AG04449 (cell line): ENCODE measurements at regions not wholly inside any gene's neighbourhood (a gene's known extent, or its start where the extent isn't known, plus 50 kb on each side); places are given as distances from the start of the nearest gene placed in this dataset.
"Not testable (repeated sequence)": the region's sequence is repeated elsewhere in the genome, so short reads cannot be mapped to it uniquely, and the experiment has no call there.

ENCODE experiments used
- CTCF ChIA-PET: fragments of 350-600 bp; formaldehyde crosslinking; extraction: SDS; loops from one replicate; lab custom pipeline; 2021; ENCODE audit warnings: antibody characterized with exemption; lab: Yijun Ruan, JAX
- POLR2A ChIA-PET: fragments of 400-600, 350-600 bp; formaldehyde crosslinking; extraction: SDS; loops from one replicate; lab custom pipeline; 2020; ENCODE audit warnings: antibody characterized with exemption, inconsistent platforms; lab: Yijun Ruan, JAX
- DNase-seq: peaks from one replicate; pipeline ENCODE4 v3.0.0-alpha.2; 2010; ENCODE audit warnings: low read depth, low spot score
- H3K4me3 ChIP-seq: 2 replicates; pipeline ENCODE4 v1.5.1; 2011; ENCODE audit warnings: low read depth, mild to moderate bottlenecking, control low read depth, low read length
- CTCF ChIP-seq: IDR thresholded peaks from one replicate; pipeline ENCODE4 v1.5.1; 2011; ENCODE audit warnings: mild to moderate bottlenecking, moderate library complexity, low read length, control low read depth, inconsistent platforms; ENCODE audit not compliant: insufficient read depth; ENCODE audit errors: missing control alignments

GRCh38 chr2:37769551-37769950 is 98.1 kb upstream of the CDC42EP3 start:
- POLR2A ChIA-PET: no interaction called here
- CTCF ChIA-PET: interaction anchor here (2.6 to 11.6 kb wide), 2 partner anchors 12 to 107 kb away, joined by 8 to 58 read pairs; no protein-coding TSS in a partner anchor
- no peak for TF ChIP-seq CTCF
- no peak overlapping the region for H3K4me3 ChIP-seq
- DNase-seq: no peak

GRCh38 chr2:37770797-37771196 is 99.4 kb upstream of the CDC42EP3 start:
- H3K4me3 ChIP-seq: no peak overlapping the region
- DNase-seq: no peak
- ChIA-PET CTCF (interaction anchor here (11.6 kb wide), 1 partner anchor 106 kb away, joined by 58 read pairs; no protein-coding TSS in a partner anchor), POLR2A (interaction anchor here (1.4 kb wide), 1 partner anchor 10 kb away, joined by 4 read pairs; no protein-coding TSS in a partner anchor)
- TF ChIP-seq CTCF: no peak

GRCh38 chr2:37771600-37772088 is 100.2 kb upstream of the CDC42EP3 start:
- H3K4me3 ChIP-seq: no peak overlapping the region
- POLR2A ChIA-PET: interaction anchor here (1.0 to 1.6 kb wide), 3 partner anchors 9 to 60 kb away, joined by 3 to 4 read pairs (median 4); no protein-coding TSS in a partner anchor
- TF ChIP-seq CTCF: no peak
- CTCF ChIA-PET: interaction anchor here (0.6 to 11.6 kb wide), 2 partner anchors 105 to 357 kb away, joined by 3 to 58 read pairs; no protein-coding TSS in a partner anchor
- DNase-seq: no peak

GRCh38 chr2:37773371-37774130 is 102.1 kb upstream of the CDC42EP3 start:
- ChIA-PET CTCF (interaction anchor here (0.6 to 11.6 kb wide), 8 partner anchors 10 to 118 kb away, joined by 3 to 58 read pairs (median 3); no protein-coding TSS in a partner anchor), POLR2A (no interaction called here)
- no peak overlapping the region for H3K4me3 ChIP-seq
- DNase-seq: no peak
- no peak for TF ChIP-seq CTCF

GRCh38 chr2:37774171-37774944 is 102.9 kb upstream of the CDC42EP3 start:
- H3K4me3 ChIP-seq, POLR2A ChIA-PET, DNase-seq: not testable (repeated sequence)
- CTCF ChIA-PET: interaction anchor here (0.8 to 11.6 kb wide), 4 partner anchors 24 to 117 kb away, joined by 3 to 58 read pairs (median 4); no protein-coding TSS in a partner anchor

- POLR2A ChIA-PET: interaction anchor here (0.5 to 1.8 kb wide), 3 partner anchors 103 to 119 kb away, joined by 3 to 9 read pairs (median 3); no protein-coding TSS in a partner anchor
- H3K4me3 ChIP-seq: no peak overlapping the region
- CTCF ChIA-PET: interaction anchor here (0.9 to 11.6 kb wide), 5 partner anchors 23 to 101 kb away, joined by 3 to 58 read pairs (median 3); no protein-coding TSS in a partner anchor
- DNase-seq: no peak
- TF ChIP-seq CTCF: no peak
Measured at GRCh38 chr2:37774976-37775907, 103.8 kb upstream of the CDC42EP3 start.
